GM23248 (cell line): ENCODE measurements at regions not wholly inside any gene's neighbourhood (a gene's known extent, or its start where the extent isn't known, plus 50 kb on each side); places are given as distances from the start of the nearest gene placed in this dataset.

Source experiments
- EZH2 ChIP-seq: fragments of 200-600 bp; sonication (generic); IDR thresholded peaks from 2 replicates; pipeline ENCODE4 v1.6.1; 2018; ENCODE audit warnings: antibody characterized with exemption, mild to moderate bottlenecking; ENCODE audit not compliant: insufficient read depth, poor library complexity, severe bottlenecking
- EZH2phosphoT487 ChIP-seq: fragments of 200-600 bp; sonication (generic); IDR thresholded peaks from 2 replicates; pipeline ENCODE4 v1.6.1; 2018; ENCODE audit warnings: antibody characterized with exemption, moderate library complexity, mild to moderate bottlenecking, low read depth; ENCODE audit not compliant: insufficient read depth

- no peak for TF ChIP-seq EZH2
- no peak for TF ChIP-seq EZH2phosphoT487
Measured at GRCh38 chr1:230517786-230518185, 91.7 kb upstream of the PGBD5 start.
